H1 (cell line): ENCODE measurements at regions not wholly inside any gene's neighbourhood (a gene's known extent, or its start where the extent isn't known, plus 50 kb on each side); places are given as distances from the start of the nearest gene placed in this dataset.
"Not testable (repeated sequence)": the region's sequence is repeated elsewhere in the genome, so short reads cannot be mapped to it uniquely, and the experiment has no call there.

ENCODE experiments used
- CBX5 ChIP-seq: fragments of 300-800, 300-1000 bp; sonication (generic); IDR thresholded peaks from 2 replicates; pipeline ENCODE4 v1.7.1; 2016; ENCODE audit warnings: antibody characterized with exemption, low read length, low read depth
- CEBPB ChIP-seq: IDR thresholded peaks from 2 replicates; pipeline ENCODE4 v1.6.1; 2012; ENCODE audit warnings: low read depth, low read length
- CTCF ChIP-seq, 3 experiments: IDR thresholded peaks; 1 replicate in 2 of 3; 2 replicates in 1 of 3; pipeline versions ENCODE4 v1.5.1 to v1.6.1; 2011; ENCODE audit warnings: low read length in 3 of 3, mild to moderate bottlenecking in 3 of 3, inconsistent platforms in 2 of 3, low read depth in 1 of 3, moderate library complexity in 1 of 3; ENCODE audit not compliant: insufficient read depth in 1 of 3; ENCODE audit errors: control extremely low read depth in 1 of 3
- POLR2A ChIP-seq, 2 experiments: IDR thresholded peaks; 1 replicate in 1 of 2; 2 replicates in 1 of 2; pipeline ENCODE4 v1.6.1; 2011; ENCODE audit warnings: low read depth in 2 of 2, low read length in 2 of 2, mild to moderate bottlenecking in 2 of 2; ENCODE audit errors: control extremely low read depth in 1 of 2

- not testable (repeated sequence) for TF ChIP-seq CTCF (IDR thresholded peaks at IDR 0.05; ENCODE audit: control extremely low read depth in 1 of 3, insufficient read depth in 1 of 3, low read depth in 1 of 3, low read length in 3 of 3); CBX5; POLR2A (IDR thresholded peaks at IDR 0.05; ENCODE audit: control extremely low read depth in 1 of 2, low read depth in 2 of 2, low read length in 2 of 2); CEBPB
Observed at GRCh38 chr3:13995216-13995615, 115.3 kb upstream of the WNT7A start.
